22Rv1 (cell line): ENCODE measurements at regions not wholly inside any gene's neighbourhood (a gene's known extent, or its start where the extent isn't known, plus 50 kb on each side); places are given as distances from the start of the nearest gene placed in this dataset.

ENCODE experiments used
- H3K27ac ChIP-seq: fragments of 450-650 bp; 2 replicates; pipeline ENCODE4 v1.5.1; 2017
- CTCF ChIP-seq: fragments of 450-650 bp; IDR thresholded peaks from 2 replicates; pipeline ENCODE4 v1.5.1; 2017; ENCODE audit warnings: mild to moderate bottlenecking
- ZFX ChIP-seq: fragments of 450-650 bp; IDR thresholded peaks from 2 replicates; pipeline ENCODE4 v1.6.1; 2017; ENCODE audit warnings: antibody characterized with exemption, borderline replicate concordance

GRCh38 chr3:177468331-177468730, 271.0 kb upstream of the TBL1XR1 start:
- TF ChIP-seq CTCF (no peak), ZFX (no peak)
- no peak overlapping the region for H3K27ac ChIP-seq

- no peak overlapping the region for H3K27ac ChIP-seq
- no peak for TF ChIP-seq CTCF
- TF ChIP-seq ZFX = no peak
Measured at GRCh38 chr3:177468816-177469215, 271.5 kb upstream of the TBL1XR1 start.

GRCh38 chr3:177469216-177469615, 271.9 kb upstream of the TBL1XR1 start:
- TF ChIP-seq ZFX (no peak), CTCF (no peak)
- no peak overlapping the region for H3K27ac ChIP-seq

- TF ChIP-seq CTCF (no peak), ZFX (no peak)
- no peak overlapping the region for H3K27ac ChIP-seq
Measured at GRCh38 chr3:177470197-177470941, 273.1 kb upstream of the TBL1XR1 start.

GRCh38 chr3:177471733-177472480, 274.6 kb upstream of the TBL1XR1 start:
- TF ChIP-seq ZFX (no peak), CTCF (no peak)
- H3K27ac ChIP-seq = no peak overlapping the region

- TF ChIP-seq ZFX (no peak), CTCF (no peak)
- no peak overlapping the region for H3K27ac ChIP-seq
Measured at GRCh38 chr3:177473184-177473583, 275.9 kb upstream of the TBL1XR1 start.

GRCh38 chr3:177473903-177474302, 276.6 kb upstream of the TBL1XR1 start:
- no peak overlapping the region for H3K27ac ChIP-seq
- TF ChIP-seq CTCF = no peak
- TF ChIP-seq ZFX = no peak
